ENCODE measurements at regions not wholly inside any gene's neighbourhood (a gene's known extent, or its start where the extent isn't known, plus 50 kb on each side); places are given as distances from the start of the nearest gene placed in this dataset.

GRCh38 chrX:124250835-124251437, 81.5 kb upstream of the TEX13D start:
- Histone ChIP-seq H3K9me3 (no peaks in the 10 kb centered on the region), H3K36me3 (ENCODE audit: low read depth) (no peaks in the 10 kb centered on the region), H3K4me1 (ENCODE audit: low read depth) (no peaks in the 10 kb centered on the region), H3K4me3 (no peak overlapping the region)
- ATAC-seq (no peak), DNase-seq (no peak)
- TF ChIP-seq, protein P1, sequence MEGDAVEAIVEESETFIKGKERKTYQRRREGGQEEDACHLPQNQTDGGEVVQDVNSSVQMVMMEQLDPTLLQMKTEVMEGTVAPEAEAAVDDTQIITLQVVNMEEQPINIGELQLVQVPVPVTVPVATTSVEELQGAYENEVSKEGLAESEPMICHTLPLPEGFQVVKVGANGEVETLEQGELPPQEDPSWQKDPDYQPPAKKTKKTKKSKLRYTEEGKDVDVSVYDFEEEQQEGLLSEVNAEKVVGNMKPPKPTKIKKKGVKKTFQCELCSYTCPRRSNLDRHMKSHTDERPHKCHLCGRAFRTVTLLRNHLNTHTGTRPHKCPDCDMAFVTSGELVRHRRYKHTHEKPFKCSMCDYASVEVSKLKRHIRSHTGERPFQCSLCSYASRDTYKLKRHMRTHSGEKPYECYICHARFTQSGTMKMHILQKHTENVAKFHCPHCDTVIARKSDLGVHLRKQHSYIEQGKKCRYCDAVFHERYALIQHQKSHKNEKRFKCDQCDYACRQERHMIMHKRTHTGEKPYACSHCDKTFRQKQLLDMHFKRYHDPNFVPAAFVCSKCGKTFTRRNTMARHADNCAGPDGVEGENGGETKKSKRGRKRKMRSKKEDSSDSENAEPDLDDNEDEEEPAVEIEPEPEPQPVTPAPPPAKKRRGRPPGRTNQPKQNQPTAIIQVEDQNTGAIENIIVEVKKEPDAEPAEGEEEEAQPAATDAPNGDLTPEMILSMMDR (IDR thresholded peaks at IDR 0.05), result no peak
- intact Hi-C loops (cut with DNase I, micrococcal nuclease), result no loop called here

DNA sequence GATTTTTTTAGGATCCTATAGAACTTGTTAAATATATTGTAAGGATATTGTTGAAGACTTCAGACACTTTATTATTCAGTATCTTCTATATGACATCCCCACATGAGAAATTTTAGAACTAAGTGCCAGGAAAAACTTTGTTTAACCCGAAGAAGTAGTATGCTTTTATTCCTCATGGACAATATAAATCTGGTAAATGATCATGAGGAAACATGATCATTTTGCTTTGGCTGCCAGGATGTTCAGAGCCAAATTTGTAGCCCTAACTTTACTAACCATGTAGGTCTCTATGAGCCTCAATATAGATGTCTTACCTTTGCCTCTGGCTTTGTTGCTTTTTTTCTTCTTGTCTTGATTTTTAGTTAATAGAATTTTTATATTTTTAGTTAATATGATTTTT, 77.8 kb upstream of the TEX13D start:
- H3K4me3 ChIP-seq, result no peak overlapping the region
- no peak for ATAC-seq
- intact Hi-C loops (cut with DNase I, micrococcal nuclease), result no loop called here

DNA sequence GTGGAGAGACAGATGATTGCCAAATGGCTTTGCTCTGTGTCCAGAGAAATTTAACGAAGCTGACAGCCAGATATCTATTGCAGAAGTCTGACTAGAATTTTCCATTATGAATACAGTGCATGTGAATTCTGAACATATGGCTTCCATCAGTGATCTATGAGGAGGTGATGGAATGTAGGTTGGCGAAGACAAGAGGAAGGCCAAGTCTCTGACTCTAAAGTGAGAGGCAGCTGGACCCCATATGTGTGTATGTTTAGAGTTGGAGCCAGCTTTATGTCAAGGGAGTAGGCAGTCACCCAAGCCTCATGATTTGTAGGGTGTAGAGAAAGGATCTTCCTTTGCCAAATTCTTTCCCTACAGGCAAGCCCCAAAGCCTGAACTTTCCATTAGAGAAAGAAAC, 76.2 kb upstream of the TEX13D start:
- TF ChIP-seq, protein P1 (IDR thresholded peaks at IDR 0.05), result no peak
- H3K9me3 ChIP-seq, result no peaks in the 10 kb centered on the region
- H3K4me1 ChIP-seq (ENCODE audit: low read depth), result no peaks in the 10 kb centered on the region
- no peak for ATAC-seq
- intact Hi-C loops (cut with DNase I, micrococcal nuclease), result no loop called here
- H3K4me3 ChIP-seq, result no peak overlapping the region
- no peaks in the 10 kb centered on the region for H3K36me3 ChIP-seq (ENCODE audit: low read depth)
- DNase-seq, result no peak

More for the DNA sequence above, 77.8 kb upstream of the TEX13D start:
- Histone ChIP-seq H3K4me1 (ENCODE audit: low read depth) (no peaks in the 10 kb centered on the region), H3K9me3 (no peaks in the 10 kb centered on the region), H3K36me3 (ENCODE audit: low read depth) (no peaks in the 10 kb centered on the region)
- DNase-seq, result no peak
- TF ChIP-seq, protein P1 (IDR thresholded peaks at IDR 0.05), result no peak

DNA sequence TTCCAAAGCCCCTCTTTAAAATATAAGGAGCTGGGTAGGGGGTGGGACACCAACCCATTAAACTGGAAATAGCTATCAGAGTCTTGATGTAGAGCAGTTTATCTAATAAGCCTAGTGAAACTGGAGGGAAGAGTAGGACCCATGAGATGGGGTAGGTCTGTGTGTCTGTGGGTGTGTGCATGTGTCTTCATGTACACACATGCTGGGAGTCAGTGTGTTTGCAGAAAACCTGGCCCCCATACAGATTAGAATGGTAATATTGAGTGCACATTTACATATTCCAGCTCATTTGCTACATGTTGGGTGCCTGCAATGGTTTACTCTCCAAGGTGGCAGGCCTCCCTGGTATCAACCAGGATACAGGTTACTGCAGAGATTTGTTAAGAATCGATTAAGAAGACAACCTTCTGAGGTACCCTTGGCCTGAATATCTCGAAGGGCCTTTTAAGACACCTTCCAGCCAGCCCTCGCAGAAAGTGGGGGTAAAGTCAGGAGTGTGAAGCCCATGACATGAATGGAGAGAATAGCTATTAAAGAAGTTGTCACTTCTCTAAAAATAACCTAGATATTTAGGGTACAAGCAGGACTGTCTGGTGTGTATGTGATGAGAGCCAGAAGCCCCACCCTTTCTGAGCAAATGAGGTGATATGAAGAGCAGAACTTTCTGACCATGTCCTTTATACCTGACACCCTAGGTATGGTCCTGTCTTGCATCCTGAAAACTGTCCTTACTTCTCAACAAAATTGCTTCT, 75.7 kb upstream of the TEX13D start:
- no peak for DNase-seq
- H3K4me3 ChIP-seq, result no peak overlapping the region
- no peaks in the 10 kb centered on the region for H3K36me3 ChIP-seq (ENCODE audit: low read depth)
- H3K4me1 ChIP-seq (ENCODE audit: low read depth), result no peaks in the 10 kb centered on the region
- TF ChIP-seq, protein P1 (IDR thresholded peaks at IDR 0.05), result no peak
- ATAC-seq, result no peak
- intact Hi-C loops (cut with DNase I, micrococcal nuclease), result no loop called here
- no peaks in the 10 kb centered on the region for H3K9me3 ChIP-seq

DNA sequence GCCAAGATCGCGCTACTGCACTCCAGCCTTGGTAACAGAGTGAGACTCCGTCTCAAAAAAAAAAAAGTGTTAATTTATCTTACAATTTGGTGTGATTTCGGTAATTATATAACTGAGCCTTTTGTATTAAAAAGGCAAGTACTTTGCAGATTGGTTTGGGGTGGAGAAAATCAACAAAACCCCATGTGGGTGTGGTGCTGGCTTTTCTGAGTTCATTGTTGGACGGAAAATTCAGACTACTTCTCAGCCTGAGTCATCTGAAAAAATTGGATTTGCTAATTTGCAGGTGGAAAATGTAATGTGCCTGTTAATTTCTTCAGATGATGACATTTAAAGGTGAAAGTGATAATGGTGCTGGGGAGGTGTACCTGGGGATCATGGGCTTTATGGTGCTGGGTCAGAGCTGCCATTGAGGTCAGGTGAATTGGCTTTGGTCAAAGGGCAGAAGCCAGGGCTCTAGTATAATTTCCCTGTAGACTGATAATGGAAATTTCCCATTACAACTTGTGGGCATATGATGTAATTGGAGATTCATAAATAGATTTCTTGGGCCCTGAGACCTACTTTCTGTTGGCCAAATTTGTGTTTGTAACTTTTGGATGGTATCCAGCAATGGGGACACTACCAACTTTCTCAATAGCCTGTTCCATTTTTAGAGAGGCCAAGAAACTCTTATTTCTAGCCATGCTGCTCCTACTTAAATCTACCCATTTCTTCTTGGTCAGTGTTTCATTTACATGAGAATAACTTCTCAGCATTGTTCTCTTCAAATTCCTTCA, 74.3 kb upstream of the TEX13D start:
- Histone ChIP-seq H3K4me3 (no peak overlapping the region), H3K4me1 (ENCODE audit: low read depth) (no peaks in the 10 kb centered on the region), H3K9me3 (no peaks in the 10 kb centered on the region), H3K36me3 (ENCODE audit: low read depth) (no peaks in the 10 kb centered on the region)
- ATAC-seq, result no peak
- DNase-seq, result no peak
- TF ChIP-seq, protein P1 (IDR thresholded peaks at IDR 0.05), result no peak
- intact Hi-C loops (cut with DNase I, micrococcal nuclease), result no loop called here
